NCI-H1105 treated with DMSO at 0.1 percent for 48 hours (cell line): ENCODE measurements at regions not wholly inside any gene's neighbourhood (a gene's known extent, or its start where the extent isn't known, plus 50 kb on each side); places are given as distances from the start of the nearest gene placed in this dataset.

Experiments used
- DNase-seq: peaks from one replicate; lab custom pipeline; 2025; lab: John Stamatoyannopoulos, UW

- no peak for DNase-seq
Measured at GRCh38 chr20:22918286-22918983, 116.7 kb upstream of the SSTR4 start.

DNA sequence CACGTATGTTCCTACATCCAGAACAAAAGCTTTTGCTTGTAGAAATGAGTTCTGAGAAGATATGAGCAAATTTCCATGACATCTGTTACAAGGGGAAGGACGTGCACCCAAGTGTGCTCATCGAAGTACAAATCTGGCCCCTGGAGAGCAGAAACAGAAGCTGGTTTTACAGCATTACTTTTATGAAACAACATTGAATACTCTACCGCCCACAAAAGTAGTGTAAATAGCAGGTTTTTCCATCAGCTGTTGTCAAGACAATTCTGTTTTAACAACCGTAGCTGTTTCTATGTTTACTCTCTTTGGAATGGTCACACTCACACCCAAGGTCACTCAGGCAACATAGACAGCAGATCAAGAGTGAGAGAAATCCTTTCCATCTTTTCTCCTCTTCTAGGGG is 114.2 kb upstream of the SSTR4 start:
- no peak for DNase-seq

- DNase-seq: no peak
Measured at GRCh38 chr20:22921595-22922421, 113.3 kb upstream of the SSTR4 start.

DNA sequence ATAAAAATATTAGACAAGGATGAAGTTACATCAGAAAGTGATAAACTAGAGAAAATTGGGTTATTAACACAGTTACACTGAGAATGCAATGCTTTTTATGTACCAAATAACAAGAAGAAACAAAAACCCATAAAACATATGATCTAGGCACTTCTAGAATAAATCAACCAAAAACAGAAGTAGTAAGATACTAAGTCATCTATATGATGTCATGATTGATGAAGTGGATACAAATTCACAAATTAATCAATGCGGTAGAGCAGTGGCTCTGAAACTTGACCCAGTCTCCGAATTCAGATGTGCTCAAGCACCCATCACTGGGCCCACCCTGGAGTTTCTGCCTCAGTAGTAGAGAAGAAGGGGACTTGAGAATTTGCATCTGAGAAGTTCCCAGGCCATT is 112.1 kb upstream of the SSTR4 start:
- no peak for DNase-seq

DNA sequence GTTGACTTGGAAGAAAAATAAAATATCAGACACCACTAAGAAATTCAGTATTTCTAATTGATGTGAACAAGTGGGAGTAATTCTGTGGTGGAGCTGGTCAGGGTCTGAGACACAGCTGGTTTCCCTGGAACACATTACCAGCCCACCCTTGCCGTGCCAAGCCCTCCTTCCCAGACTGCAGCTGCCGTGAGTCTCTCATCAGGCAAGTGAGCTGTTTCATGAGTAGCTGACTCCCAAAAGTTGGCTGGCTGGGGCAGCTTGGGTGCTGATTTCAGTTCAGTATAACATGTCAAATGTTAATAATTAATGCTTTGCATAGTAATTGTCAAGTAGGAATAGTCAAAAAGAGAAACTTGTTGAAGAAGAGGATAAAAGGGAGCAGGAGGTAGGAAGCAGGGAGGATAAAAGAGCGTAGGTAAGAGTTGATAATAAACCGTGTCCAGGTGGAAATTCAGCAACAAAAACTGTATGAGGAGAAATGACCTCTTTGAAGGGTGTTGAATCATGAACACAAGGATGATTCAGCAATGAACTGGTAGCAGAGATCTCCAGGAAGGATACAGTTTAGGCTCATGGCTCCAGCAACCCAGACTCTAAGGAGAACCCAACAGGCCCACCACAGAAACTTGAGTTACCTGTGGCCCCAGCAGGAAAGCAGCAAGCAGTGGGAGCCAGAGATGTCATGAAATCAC is 110.9 kb upstream of the SSTR4 start:
- DNase-seq: no peak

GRCh38 chr20:22924949-22925612 is 110.0 kb upstream of the SSTR4 start:
- no peak for DNase-seq

DNA sequence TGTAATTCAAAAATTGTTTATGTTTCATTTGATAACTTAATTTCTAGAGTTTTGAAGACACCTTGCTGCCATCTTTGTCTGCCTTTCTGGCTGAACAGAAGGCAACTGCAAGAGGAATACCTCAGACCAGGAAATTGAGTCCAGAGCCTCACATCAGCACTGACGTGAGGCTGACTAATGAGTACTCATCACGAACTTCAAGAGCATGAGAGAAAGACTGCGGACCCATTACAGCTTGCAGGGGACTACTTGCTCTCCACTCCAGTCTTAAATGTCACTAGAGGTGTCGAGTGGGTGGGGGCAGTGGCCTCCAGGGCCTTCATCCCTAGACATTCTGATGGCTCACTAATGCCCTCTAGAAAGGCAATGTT is 109.5 kb upstream of the SSTR4 start:
- no peak for DNase-seq

- DNase-seq: no peak
Measured at GRCh38 chr20:22927537-22927936, 107.6 kb upstream of the SSTR4 start.

DNA sequence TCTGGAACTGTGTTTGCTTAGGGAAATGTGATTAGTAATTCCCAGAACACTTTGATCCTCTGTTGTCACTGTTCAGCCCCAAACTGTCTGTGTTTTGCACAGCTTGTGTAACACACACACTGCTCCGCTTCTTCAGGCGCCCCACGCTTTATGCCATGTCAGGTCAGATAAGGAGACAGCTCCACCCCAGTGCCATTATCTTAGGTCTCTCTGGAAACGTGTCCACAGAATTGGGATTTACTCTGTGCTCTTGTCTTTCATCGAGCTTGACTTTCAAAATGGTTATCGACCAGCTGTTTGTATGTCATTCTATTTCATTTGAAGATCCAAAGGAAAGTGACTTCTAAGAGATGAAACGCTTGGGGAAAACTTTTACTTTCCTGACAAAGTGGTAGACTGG is 106.4 kb upstream of the SSTR4 start:
- no peak for DNase-seq

DNA sequence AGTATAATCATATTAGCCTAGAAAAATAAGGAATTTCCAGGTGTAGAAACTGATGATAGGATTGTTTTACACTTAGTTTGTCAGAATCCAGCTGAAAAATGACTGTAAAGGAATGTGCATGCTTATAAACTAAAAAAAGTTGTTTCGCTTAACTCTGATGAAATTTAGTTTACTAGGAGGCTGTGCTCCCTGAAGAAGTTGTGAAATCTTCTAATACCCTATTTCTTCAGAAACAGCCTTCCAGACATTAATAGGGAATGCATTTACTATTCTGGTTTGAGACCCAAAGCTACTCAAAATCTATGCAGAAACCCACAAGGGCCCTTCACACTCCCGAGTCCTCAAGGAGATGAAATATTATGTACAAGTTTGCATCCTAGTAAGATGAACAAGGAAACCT is 105.5 kb upstream of the SSTR4 start:
- DNase-seq: no peak

DNA sequence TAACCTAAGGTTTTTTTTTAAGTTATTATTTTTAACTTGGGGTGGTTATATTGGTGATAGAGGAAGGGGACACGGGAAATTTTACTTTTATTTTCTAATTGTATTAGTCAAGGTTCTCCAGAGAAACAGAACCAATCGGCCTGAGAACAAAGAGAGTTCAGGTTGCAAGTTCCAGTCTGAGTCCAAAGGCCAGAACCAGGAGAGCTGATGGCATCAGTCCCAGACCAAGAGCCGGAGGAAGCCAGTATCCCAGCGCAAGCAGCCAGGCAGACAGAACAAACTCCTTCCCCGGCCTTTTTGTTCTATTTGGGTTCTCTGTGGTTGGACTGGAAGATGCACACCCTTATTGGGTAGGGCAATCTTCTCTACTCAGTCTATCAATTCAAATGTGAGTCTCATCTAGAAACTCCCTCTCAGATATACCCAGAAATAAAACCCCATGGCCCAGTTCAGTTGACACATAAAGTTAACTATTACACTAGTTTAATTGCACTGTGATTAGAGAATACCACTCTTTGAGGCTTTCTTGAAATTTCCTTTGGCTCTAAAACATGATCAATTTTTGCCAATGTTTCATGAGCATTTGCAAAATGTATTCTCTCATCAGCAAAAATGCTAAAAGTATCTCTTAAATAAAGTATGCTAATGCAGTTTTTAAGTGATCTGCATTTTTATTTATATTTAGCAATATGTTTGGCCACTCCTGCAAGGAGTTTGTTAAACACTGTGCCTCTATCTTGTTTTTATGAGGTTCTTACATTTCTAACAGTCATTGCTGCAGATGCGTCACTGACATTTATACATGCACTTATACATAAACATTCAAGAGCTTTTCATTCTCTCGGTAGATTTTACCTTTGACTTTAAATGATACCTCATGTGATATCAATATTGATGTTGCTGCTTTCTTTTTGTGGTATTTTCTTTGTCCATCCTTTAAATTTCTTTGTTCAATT is 103.2 kb upstream of the SSTR4 start:
- DNase-seq: no peak

GRCh38 chr20:22939181-22939580 is 95.9 kb upstream of the SSTR4 start:
- DNase-seq: no peak

DNA sequence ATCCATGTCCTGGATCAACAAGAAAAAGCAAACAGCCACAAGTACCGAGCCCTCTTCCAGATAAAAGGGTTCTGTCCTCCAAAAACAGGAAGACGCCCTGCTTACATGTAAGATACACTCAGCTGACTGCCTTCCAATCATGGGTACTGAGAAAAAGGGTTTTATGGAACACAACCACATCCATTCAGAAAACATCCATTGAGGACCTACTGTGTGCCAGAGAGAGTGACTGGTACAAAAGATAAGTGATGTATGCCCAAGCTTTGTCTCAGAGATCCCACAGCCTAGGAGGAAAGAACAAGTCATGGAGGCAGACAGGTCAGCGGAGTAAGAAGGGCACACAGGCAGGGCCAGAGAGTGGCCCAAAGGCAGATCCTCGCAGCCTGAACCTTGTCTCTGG is 94.8 kb upstream of the SSTR4 start:
- no peak for DNase-seq

GRCh38 chr20:22941550-22941949 is 93.6 kb upstream of the SSTR4 start:
- no peak for DNase-seq

GRCh38 chr20:22942742-22943141 is 92.4 kb upstream of the SSTR4 start:
- DNase-seq: no peak

DNA sequence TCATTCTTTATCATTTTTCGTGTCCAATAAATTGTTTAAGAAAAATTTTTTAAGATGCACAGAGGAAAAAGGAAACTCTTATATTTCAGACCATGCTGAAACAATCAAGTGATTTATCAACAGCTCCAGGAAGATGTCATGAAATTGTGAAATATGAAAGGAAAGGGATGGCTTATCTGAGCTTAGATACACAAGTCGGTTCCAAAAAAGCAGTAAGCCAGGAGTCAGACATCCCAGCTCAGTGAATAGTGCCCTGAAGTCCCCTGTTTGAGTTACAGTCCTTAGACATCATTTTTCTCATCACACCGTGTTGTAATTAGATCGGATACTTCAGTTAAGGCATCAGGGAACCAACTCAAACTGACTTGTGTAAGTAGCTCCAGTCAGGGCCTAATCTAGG is 91.0 kb upstream of the SSTR4 start:
- DNase-seq: no peak

- DNase-seq: no peak
Measured at GRCh38 chr20:22944936-22945335, 90.2 kb upstream of the SSTR4 start.

- DNase-seq: no peak
Measured at GRCh38 chr20:22946596-22946995, 88.5 kb upstream of the SSTR4 start.

- DNase-seq: no peak
Measured at GRCh38 chr20:22949331-22950109, 85.6 kb upstream of the SSTR4 start.

DNA sequence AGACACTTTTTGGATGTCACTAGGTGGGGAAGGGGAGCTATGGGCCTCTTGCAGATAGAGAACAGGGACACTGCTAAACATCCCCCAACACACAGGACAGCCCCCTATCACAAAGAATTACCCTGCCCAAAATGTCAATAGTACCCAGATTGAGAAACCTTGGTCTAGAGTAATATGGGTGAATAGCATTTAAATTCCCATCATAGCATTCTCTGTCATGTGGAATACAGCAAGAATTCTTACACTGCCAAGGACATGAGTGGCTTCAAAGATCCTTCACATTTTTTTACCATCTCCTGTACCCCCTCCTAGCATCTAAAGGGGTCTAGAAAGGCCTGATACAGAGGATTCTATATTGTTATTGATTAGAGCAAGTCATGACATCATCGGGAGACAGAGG is 83.1 kb upstream of the SSTR4 start:
- no peak for DNase-seq

GRCh38 chr20:22954661-22955060 is 80.5 kb upstream of the SSTR4 start:
- no peak for DNase-seq
